ENCODE measurements at regions not wholly inside any gene's neighbourhood (a gene's known extent, or its start where the extent isn't known, plus 50 kb on each side); places are given as distances from the start of the nearest gene placed in this dataset.
A peak's percentile ranks its signal among the peaks of the same experiment; 100 is the strongest.
"Not testable (repeated sequence)": the region's sequence is repeated elsewhere in the genome, so short reads cannot be mapped to it uniquely, and the experiment has no call there.

DNA sequence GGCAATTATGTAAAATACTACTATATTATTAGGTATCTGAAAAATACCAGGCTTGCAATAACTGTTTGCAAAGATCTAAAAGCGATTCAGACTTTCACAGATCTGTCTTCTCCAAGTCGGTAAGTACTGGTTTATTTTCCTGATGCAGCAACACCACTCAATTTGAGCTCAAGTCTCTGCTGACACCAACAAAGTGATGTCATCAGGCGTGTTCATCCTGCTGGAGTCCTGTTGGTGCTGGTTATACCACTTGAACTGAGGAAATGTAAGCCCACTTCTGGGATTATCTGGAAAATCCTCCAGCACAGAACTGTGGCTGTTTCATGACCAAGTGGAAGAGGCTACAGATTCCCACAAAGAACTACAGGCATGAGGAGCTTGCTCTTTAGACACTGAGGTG, 267.6 kb downstream of the BCL2 start:
- Histone ChIP-seq H3K27me3 (replicated peaks; ENCODE audit: control insufficient read depth, insufficient read depth, low read length) (no peaks in the 10 kb centered on the region), H3K4me3 (replicated peaks; ENCODE audit: low read depth, low read length) (no peak overlapping the region), H3K36me3 (ENCODE audit: control insufficient read depth, insufficient read depth, low read length) (no peaks in the 10 kb centered on the region)
- TF ChIP-seq, protein P1, sequence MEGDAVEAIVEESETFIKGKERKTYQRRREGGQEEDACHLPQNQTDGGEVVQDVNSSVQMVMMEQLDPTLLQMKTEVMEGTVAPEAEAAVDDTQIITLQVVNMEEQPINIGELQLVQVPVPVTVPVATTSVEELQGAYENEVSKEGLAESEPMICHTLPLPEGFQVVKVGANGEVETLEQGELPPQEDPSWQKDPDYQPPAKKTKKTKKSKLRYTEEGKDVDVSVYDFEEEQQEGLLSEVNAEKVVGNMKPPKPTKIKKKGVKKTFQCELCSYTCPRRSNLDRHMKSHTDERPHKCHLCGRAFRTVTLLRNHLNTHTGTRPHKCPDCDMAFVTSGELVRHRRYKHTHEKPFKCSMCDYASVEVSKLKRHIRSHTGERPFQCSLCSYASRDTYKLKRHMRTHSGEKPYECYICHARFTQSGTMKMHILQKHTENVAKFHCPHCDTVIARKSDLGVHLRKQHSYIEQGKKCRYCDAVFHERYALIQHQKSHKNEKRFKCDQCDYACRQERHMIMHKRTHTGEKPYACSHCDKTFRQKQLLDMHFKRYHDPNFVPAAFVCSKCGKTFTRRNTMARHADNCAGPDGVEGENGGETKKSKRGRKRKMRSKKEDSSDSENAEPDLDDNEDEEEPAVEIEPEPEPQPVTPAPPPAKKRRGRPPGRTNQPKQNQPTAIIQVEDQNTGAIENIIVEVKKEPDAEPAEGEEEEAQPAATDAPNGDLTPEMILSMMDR (IDR thresholded peaks at IDR 0.05; ENCODE audit: insufficient read depth, low read length, poor library complexity, severe bottlenecking) = no peak
- no peak for DNase-seq (ENCODE audit: extremely low read depth, insufficient read length)

- H3K4me3 ChIP-seq (replicated peaks; ENCODE audit: low read depth, low read length); H3K27me3 ChIP-seq (replicated peaks; ENCODE audit: control insufficient read depth, insufficient read depth, low read length); H3K36me3 ChIP-seq (ENCODE audit: control insufficient read depth, insufficient read depth, low read length); DNase-seq (ENCODE audit: extremely low read depth, insufficient read length): not testable (repeated sequence)
Observed at GRCh38 chr18:63050667-63051395, 268.7 kb downstream of the BCL2 start.

- H3K36me3 ChIP-seq (ENCODE audit: control insufficient read depth, insufficient read depth, low read length) = no peaks in the 10 kb centered on the region
- DNase-seq (ENCODE audit: extremely low read depth, insufficient read length) = no peak
- no peaks in the 10 kb centered on the region for H3K27me3 ChIP-seq (replicated peaks; ENCODE audit: control insufficient read depth, insufficient read depth, low read length)
- TF ChIP-seq, protein P1 (IDR thresholded peaks at IDR 0.05; ENCODE audit: insufficient read depth, low read length, poor library complexity, severe bottlenecking) = no peak
- H3K4me3 ChIP-seq (replicated peaks; ENCODE audit: low read depth, low read length) = no peak overlapping the region
Observed at GRCh38 chr18:63046375-63046774, 273.2 kb downstream of the BCL2 start.

DNA sequence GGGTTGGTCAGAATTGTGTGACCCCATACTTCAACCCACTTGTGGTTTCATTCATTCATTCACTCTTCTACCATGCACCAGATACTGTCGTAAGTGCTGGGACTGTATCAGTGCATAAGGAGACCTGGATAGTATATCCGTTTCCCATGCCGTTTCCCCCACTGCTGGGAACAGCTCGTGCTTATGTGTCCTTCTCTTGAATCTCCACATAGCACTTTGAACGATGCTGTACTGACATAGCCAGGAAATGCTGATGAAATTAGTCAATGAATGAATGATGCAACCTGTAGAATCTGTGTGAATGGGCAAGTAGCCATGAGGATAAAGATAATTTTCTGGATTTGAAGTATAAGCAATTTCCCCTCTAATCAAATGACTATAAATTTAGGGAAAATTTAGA, 276.1 kb downstream of the BCL2 start:
- H3K4me3 ChIP-seq (replicated peaks; ENCODE audit: low read depth, low read length) = no peak overlapping the region
- no peak for DNase-seq (ENCODE audit: extremely low read depth, insufficient read length)
- TF ChIP-seq, protein P1 (IDR thresholded peaks at IDR 0.05; ENCODE audit: insufficient read depth, low read length, poor library complexity, severe bottlenecking) = no peak
- no peaks in the 10 kb centered on the region for H3K27me3 ChIP-seq (replicated peaks; ENCODE audit: control insufficient read depth, insufficient read depth, low read length)
- H3K36me3 ChIP-seq (ENCODE audit: control insufficient read depth, insufficient read depth, low read length) = no peaks in the 10 kb centered on the region

GRCh38 chr18:63042351-63042750, 277.2 kb downstream of the BCL2 start:
- H3K27me3 ChIP-seq (replicated peaks; ENCODE audit: control insufficient read depth, insufficient read depth, low read length) = no peaks in the 10 kb centered on the region
- DNase-seq (ENCODE audit: extremely low read depth, insufficient read length) = no peak
- TF ChIP-seq, protein P1 (IDR thresholded peaks at IDR 0.05; ENCODE audit: insufficient read depth, low read length, poor library complexity, severe bottlenecking) = no peak
- no peaks in the 10 kb centered on the region for H3K36me3 ChIP-seq (ENCODE audit: control insufficient read depth, insufficient read depth, low read length)
- H3K4me3 ChIP-seq (replicated peaks; ENCODE audit: low read depth, low read length) = no peak overlapping the region

- no peaks in the 10 kb centered on the region for H3K27me3 ChIP-seq (replicated peaks; ENCODE audit: control insufficient read depth, insufficient read depth, low read length)
- TF ChIP-seq, protein P1 (IDR thresholded peaks at IDR 0.05; ENCODE audit: insufficient read depth, low read length, poor library complexity, severe bottlenecking) = no peak
- no peak overlapping the region for H3K4me3 ChIP-seq (replicated peaks; ENCODE audit: low read depth, low read length)
- DNase-seq (ENCODE audit: extremely low read depth, insufficient read length) = peak; percentile 77
- no peaks in the 10 kb centered on the region for H3K36me3 ChIP-seq (ENCODE audit: control insufficient read depth, insufficient read depth, low read length)
Observed at GRCh38 chr18:63040788-63041410, 278.7 kb downstream of the BCL2 start.

Data from GM06990 (cell line).